IgD-negative memory B cell (primary cell): ENCODE measurements at regions not wholly inside any gene's neighbourhood (a gene's known extent, or its start where the extent isn't known, plus 50 kb on each side); places are given as distances from the start of the nearest gene placed in this dataset.
"Not testable (repeated sequence)": the region's sequence is repeated elsewhere in the genome, so short reads cannot be mapped to it uniquely, and the experiment has no call there.

Experiments used
- H3K27ac Mint-ChIP-seq, 3 donors: one replicate each; pipeline ENCODE4 v1.8.0; 2020 to 2022; ENCODE audit warnings: mild to moderate bottlenecking in 3 of 3, mixed read lengths in 3 of 3, moderate library complexity in 1 of 3
- H3K27me3 Mint-ChIP-seq: one replicate; pipeline ENCODE4 v1.8.0; 2021; ENCODE audit warnings: mixed read lengths
- H3K36me3 Mint-ChIP-seq: one replicate; pipeline ENCODE4 v1.8.0; 2020; ENCODE audit warnings: mild to moderate bottlenecking, mixed read lengths
- H3K4me1 Mint-ChIP-seq, 3 donors: one replicate each; pipeline ENCODE4 v1.8.0; 2020 to 2022; ENCODE audit warnings: mixed read lengths in 3 of 3, mild to moderate bottlenecking in 1 of 3
- H3K4me3 Mint-ChIP-seq, 4 donors: one replicate each; pipeline ENCODE4 v1.8.0; 2020 to 2022; ENCODE audit warnings: mild to moderate bottlenecking in 4 of 4, mixed read lengths in 4 of 4, moderate library complexity in 3 of 4
- H3K9me3 Mint-ChIP-seq, 3 donors: one replicate each; pipeline ENCODE4 v1.8.0; 2020 to 2021; ENCODE audit warnings: mixed read lengths in 3 of 3, mild to moderate bottlenecking in 1 of 3

GRCh38 chr7:65731562-65732035, 141.3 kb upstream of the VKORC1L1 start:
- Mint-ChIP-seq H3K27ac (no peak overlapping the region), H3K4me3 (no peak overlapping the region), H3K9me3 (no peaks in the 10 kb centered on the region), H3K27me3 (no peaks in the 10 kb centered on the region), H3K36me3 (no peaks in the 10 kb centered on the region), H3K4me1 (peaks cover 0 to 1% (median 0%) of the 10 kb centered on the region in 3 donors)

- peaks cover 0 to 3% (median 3%) of the 10 kb centered on the region in 3 donors for H3K4me1 Mint-ChIP-seq
- H3K4me3 Mint-ChIP-seq: no peak overlapping the region
- peaks cover 4% of the 10 kb centered on the region for H3K36me3 Mint-ChIP-seq
- H3K9me3 Mint-ChIP-seq: no peaks in the 10 kb centered on the region
- H3K27ac Mint-ChIP-seq: no peak overlapping the region
- H3K27me3 Mint-ChIP-seq: no peaks in the 10 kb centered on the region
Observed at GRCh38 chr7:65744406-65744805, 128.5 kb upstream of the VKORC1L1 start.

- H3K27ac Mint-ChIP-seq: no peak overlapping the region
- peaks cover 2% of the 10 kb centered on the region for H3K36me3 Mint-ChIP-seq
- H3K27me3 Mint-ChIP-seq: no peaks in the 10 kb centered on the region
- H3K9me3 Mint-ChIP-seq: no peaks in the 10 kb centered on the region
- peaks cover 0 to 6% (median 2%) of the 10 kb centered on the region in 3 donors for H3K4me1 Mint-ChIP-seq
- H3K4me3 Mint-ChIP-seq: no peak overlapping the region
Observed at GRCh38 chr7:65746398-65746669, 126.5 kb upstream of the VKORC1L1 start.

GRCh38 chr7:65749039-65749438, 123.8 kb upstream of the VKORC1L1 start:
- H3K4me1 Mint-ChIP-seq: peaks cover 0 to 11% (median 6%) of the 10 kb centered on the region in 3 donors
- H3K27ac Mint-ChIP-seq: no peak overlapping the region

GRCh38 chr7:65749518-65749917, 123.4 kb upstream of the VKORC1L1 start:
- Mint-ChIP-seq H3K4me1 (peaks cover 0 to 10% (median 6%) of the 10 kb centered on the region in 3 donors), H3K27me3 (no peaks in the 10 kb centered on the region), H3K4me3 (peak overlapping the region in 2 of 4 donors; percentile 44 to 63), H3K36me3 (no peaks in the 10 kb centered on the region), H3K27ac (no peak overlapping the region), H3K9me3 (no peaks in the 10 kb centered on the region)

More at GRCh38 chr7:65749039-65749438, 123.8 kb upstream of the VKORC1L1 start:
- no peaks in the 10 kb centered on the region for H3K9me3 Mint-ChIP-seq
- peak overlapping the region in 2 of 4 donors; percentile 54 to 63 for H3K4me3 Mint-ChIP-seq
- H3K27me3 Mint-ChIP-seq: no peaks in the 10 kb centered on the region
- H3K36me3 Mint-ChIP-seq: no peaks in the 10 kb centered on the region

GRCh38 chr7:65750511-65751344, 122.1 kb upstream of the VKORC1L1 start:
- peak overlapping the region; percentile 12 to 94 (median 92) for H3K27ac Mint-ChIP-seq
- no peaks in the 10 kb centered on the region for H3K36me3 Mint-ChIP-seq
- H3K9me3 Mint-ChIP-seq: no peaks in the 10 kb centered on the region
- H3K4me1 Mint-ChIP-seq: peaks cover 0 to 10% (median 6%) of the 10 kb centered on the region in 3 donors
- no peaks in the 10 kb centered on the region for H3K27me3 Mint-ChIP-seq
- H3K4me3 Mint-ChIP-seq: peak overlapping the region; percentile 87 to 97 (median 96)

GRCh38 chr7:65754070-65754469, 118.8 kb upstream of the VKORC1L1 start:
- not testable (repeated sequence) for H3K4me1 Mint-ChIP-seq, H3K9me3 Mint-ChIP-seq, H3K27ac Mint-ChIP-seq, H3K27me3 Mint-ChIP-seq, H3K36me3 Mint-ChIP-seq
- H3K4me3 Mint-ChIP-seq: peak overlapping the region in 2 of 4 donors; percentile 43 to 45

- H3K27me3 Mint-ChIP-seq, H3K36me3 Mint-ChIP-seq, H3K27ac Mint-ChIP-seq, H3K4me3 Mint-ChIP-seq, H3K4me1 Mint-ChIP-seq, H3K9me3 Mint-ChIP-seq: not testable (repeated sequence)
Observed at GRCh38 chr7:65758991-65759390, 113.9 kb upstream of the VKORC1L1 start.

- H3K4me3 Mint-ChIP-seq, H3K27me3 Mint-ChIP-seq, H3K9me3 Mint-ChIP-seq, H3K36me3 Mint-ChIP-seq, H3K27ac Mint-ChIP-seq, H3K4me1 Mint-ChIP-seq: not testable (repeated sequence)
Observed at GRCh38 chr7:65762712-65763111, 110.2 kb upstream of the VKORC1L1 start.

GRCh38 chr7:65763114-65763513, 109.8 kb upstream of the VKORC1L1 start:
- not testable (repeated sequence) for H3K4me3 Mint-ChIP-seq, H3K4me1 Mint-ChIP-seq, H3K36me3 Mint-ChIP-seq, H3K27ac Mint-ChIP-seq, H3K9me3 Mint-ChIP-seq, H3K27me3 Mint-ChIP-seq

GRCh38 chr7:65770473-65771225, 102.2 kb upstream of the VKORC1L1 start:
- H3K27me3 Mint-ChIP-seq, H3K36me3 Mint-ChIP-seq, H3K9me3 Mint-ChIP-seq: not testable (repeated sequence)
- Mint-ChIP-seq H3K27ac (peak overlapping the region; percentile 95 to 96 (median 96)), H3K4me1 (peaks cover 0 to 12% (median 4%) of the 10 kb centered on the region in 3 donors), H3K4me3 (peak overlapping the region; percentile 90 to 97 (median 94))

- H3K36me3 Mint-ChIP-seq, H3K27me3 Mint-ChIP-seq, H3K9me3 Mint-ChIP-seq: not testable (repeated sequence)
- Mint-ChIP-seq H3K27ac (peak overlapping the region; percentile 95 to 96 (median 96)), H3K4me3 (peak overlapping the region; percentile 90 to 97 (median 94)), H3K4me1 (peaks cover 0 to 12% (median 4%) of the 10 kb centered on the region in 3 donors)
Observed at GRCh38 chr7:65771226-65771569, 101.7 kb upstream of the VKORC1L1 start.

GRCh38 chr7:65776677-65777076, 96.2 kb upstream of the VKORC1L1 start:
- not testable (repeated sequence) for H3K9me3 Mint-ChIP-seq, H3K27ac Mint-ChIP-seq, H3K4me1 Mint-ChIP-seq, H3K4me3 Mint-ChIP-seq, H3K27me3 Mint-ChIP-seq, H3K36me3 Mint-ChIP-seq

- not testable (repeated sequence) for H3K36me3 Mint-ChIP-seq, H3K27me3 Mint-ChIP-seq, H3K4me3 Mint-ChIP-seq, H3K9me3 Mint-ChIP-seq, H3K4me1 Mint-ChIP-seq, H3K27ac Mint-ChIP-seq
Observed at GRCh38 chr7:65789943-65790342, 82.9 kb upstream of the VKORC1L1 start.

- not testable (repeated sequence) for H3K4me1 Mint-ChIP-seq, H3K36me3 Mint-ChIP-seq, H3K4me3 Mint-ChIP-seq, H3K9me3 Mint-ChIP-seq, H3K27me3 Mint-ChIP-seq, H3K27ac Mint-ChIP-seq
Observed at GRCh38 chr7:65791788-65792187, 81.1 kb upstream of the VKORC1L1 start.

GRCh38 chr7:65792726-65793125, 80.1 kb upstream of the VKORC1L1 start:
- H3K36me3 Mint-ChIP-seq, H3K27me3 Mint-ChIP-seq, H3K4me3 Mint-ChIP-seq, H3K27ac Mint-ChIP-seq, H3K4me1 Mint-ChIP-seq, H3K9me3 Mint-ChIP-seq: not testable (repeated sequence)
